ENCODE measurements at regions not wholly inside any gene's neighbourhood (a gene's known extent, or its start where the extent isn't known, plus 50 kb on each side); places are given as distances from the start of the nearest gene placed in this dataset.

GRCh38 chr17:5699814-5700213, 115.5 kb upstream of the NLRP1 start:
- TF ChIP-seq POLR2AphosphoS5 (IDR thresholded peaks at IDR 0.05) = no peak
- no peak for TF ChIP-seq CTCF (IDR thresholded peaks at IDR 0.05 in 8 of 11, conservative IDR thresholded peaks at IDR 0.05 in 3 of 11)
- no peak for TF ChIP-seq POLR2A (IDR thresholded peaks at IDR 0.05)
- H3K36me3 ChIP-seq = no peaks in the 10 kb centered on the region
- no peak for DNase-seq
- intact Hi-C loops (cut with DNase I; ENCODE audit: low total_unique reads) = no loop called here
- H3K9me3 ChIP-seq = peaks cover 0 to 18% (median 5%) of the 10 kb centered on the region in 8 donors
- no peak overlapping the region for H3K27ac ChIP-seq
- 31 to 40% (median 35%) methylated on average over 6 to 7 of the region's 7 CpGs for WGBS, 5 donors
- no peak overlapping the region for H3K4me3 ChIP-seq
- H3K4me1 ChIP-seq = no peaks in the 10 kb centered on the region
- peaks cover 0 to 65% (median 0%) of the 10 kb centered on the region in 7 donors for H3K27me3 ChIP-seq (replicated peaks in 1 of 7)

GRCh38 chr17:5700745-5701144, 116.4 kb upstream of the NLRP1 start:
- DNase-seq = no peak
- TF ChIP-seq CTCF (IDR thresholded peaks at IDR 0.05 in 8 of 11, conservative IDR thresholded peaks at IDR 0.05 in 3 of 11) = no peak
- intact Hi-C loops (cut with DNase I; ENCODE audit: low total_unique reads) = no loop called here
- WGBS, 5 donors = 50 to 70% (median 55%) methylated on average over 2 of the region's 2 CpGs
- H3K27me3 ChIP-seq (replicated peaks in 1 of 7) = peaks cover 0 to 70% (median 0%) of the 10 kb centered on the region in 7 donors
- no peak overlapping the region for H3K4me3 ChIP-seq
- H3K27ac ChIP-seq = no peak overlapping the region
- H3K9me3 ChIP-seq = peaks cover 0 to 18% (median 5%) of the 10 kb centered on the region in 8 donors
- H3K4me1 ChIP-seq = no peaks in the 10 kb centered on the region
- no peaks in the 10 kb centered on the region for H3K36me3 ChIP-seq

- no peak for TF ChIP-seq CTCF (IDR thresholded peaks at IDR 0.05 in 8 of 11, conservative IDR thresholded peaks at IDR 0.05 in 3 of 11)
- TF ChIP-seq POLR2A (IDR thresholded peaks at IDR 0.05) = no peak
- TF ChIP-seq POLR2AphosphoS5 (IDR thresholded peaks at IDR 0.05) = no peak
- Histone ChIP-seq H3K36me3 (no peaks in the 10 kb centered on the region), H3K27ac (no peak overlapping the region), H3K27me3 (replicated peaks in 1 of 7) (peaks cover 0 to 64% (median 0%) of the 10 kb centered on the region in 7 donors), H3K9me3 (peaks cover 0 to 18% (median 5%) of the 10 kb centered on the region in 8 donors), H3K4me1 (no peaks in the 10 kb centered on the region), H3K4me3 (no peak overlapping the region)
- no peak for DNase-seq
- 39 to 49% (median 43%) methylated on average over 3 of the region's 3 CpGs for WGBS, 5 donors
- intact Hi-C loops (cut with DNase I; ENCODE audit: low total_unique reads) = no loop called here
These were observed 117.1 kb upstream of the NLRP1 start for GRCh38 chr17:5701381-5701780.

GRCh38 chr17:5702951-5703510, 118.7 kb upstream of the NLRP1 start:
- TF ChIP-seq POLR2AphosphoS5 (IDR thresholded peaks at IDR 0.05) = no peak
- TF ChIP-seq CTCF (IDR thresholded peaks at IDR 0.05 in 8 of 11, conservative IDR thresholded peaks at IDR 0.05 in 3 of 11) = no peak
- TF ChIP-seq POLR2A (IDR thresholded peaks at IDR 0.05) = no peak
- intact Hi-C loops (cut with DNase I; ENCODE audit: low total_unique reads) = no loop called here
- H3K27ac ChIP-seq = no peak overlapping the region
- peaks cover 0 to 18% (median 5%) of the 10 kb centered on the region in 8 donors for H3K9me3 ChIP-seq
- WGBS, 5 donors = 78 to 90% (median 88%) methylated on average over 6 of the region's 6 CpGs
- no peaks in the 10 kb centered on the region for H3K4me1 ChIP-seq
- no peak for DNase-seq
- peaks cover 0 to 52% (median 0%) of the 10 kb centered on the region in 7 donors for H3K27me3 ChIP-seq (replicated peaks in 1 of 7)
- no peak overlapping the region for H3K4me3 ChIP-seq
- no peaks in the 10 kb centered on the region for H3K36me3 ChIP-seq

Data from spleen (tissue), 11 donors.